ENCODE measurements at regions not wholly inside any gene's neighbourhood (a gene's known extent, or its start where the extent isn't known, plus 50 kb on each side); places are given as distances from the start of the nearest gene placed in this dataset.

GRCh38 chr15:98076021-98076816, 115.7 kb downstream of the ARRDC4 start:
- TF ChIP-seq CSRNP3 (CRISPR knock-in tag; IDR thresholded peaks at IDR 0.05) = no peak
- no peak for TF ChIP-seq CSDC2 (CRISPR knock-in tag; IDR thresholded peaks at IDR 0.05)
- TF ChIP-seq ZC3H10 (CRISPR knock-in tag; IDR thresholded peaks at IDR 0.05) = no peak
- TF ChIP-seq ZNF70 (CRISPR knock-in tag; IDR thresholded peaks at IDR 0.05) = no peak
- TF ChIP-seq CREB5 (CRISPR knock-in tag; IDR thresholded peaks at IDR 0.05; ENCODE audit: low read depth) = no peak
- no peak for TF ChIP-seq SNAI2 (CRISPR knock-in tag; IDR thresholded peaks at IDR 0.05)
- TF ChIP-seq GLIS3 (CRISPR knock-in tag; IDR thresholded peaks at IDR 0.05) = no peak
- no peak for TF ChIP-seq ZFP3 (CRISPR knock-in tag; IDR thresholded peaks at IDR 0.05)
- TF ChIP-seq BACH2 (CRISPR knock-in tag; IDR thresholded peaks at IDR 0.05; ENCODE audit: borderline replicate concordance) = no peak
- TF ChIP-seq TSHZ2 (CRISPR knock-in tag; IDR thresholded peaks at IDR 0.05) = no peak
- no peak for TF ChIP-seq ISL1 (CRISPR knock-in tag; IDR thresholded peaks at IDR 0.05)
- no peak for ATAC-seq

GRCh38 chr15:98077186-98077585, 116.7 kb downstream of the ARRDC4 start:
- ATAC-seq = no peak
- no peak for TF ChIP-seq RARB (CRISPR knock-in tag; IDR thresholded peaks at IDR 0.05)
- TF ChIP-seq ZFP30 (CRISPR knock-in tag; IDR thresholded peaks at IDR 0.05) = no peak

GRCh38 chr15:98080791-98081190, 120.3 kb downstream of the ARRDC4 start:
- TF ChIP-seq POU6F1 (CRISPR knock-in tag; IDR thresholded peaks at IDR 0.05; ENCODE audit: borderline replicate concordance, low read depth) (no peak), TCF4 (CRISPR knock-in tag; IDR thresholded peaks at IDR 0.05; ENCODE audit: borderline replicate concordance) (no peak), PATZ1 (CRISPR knock-in tag; IDR thresholded peaks at IDR 0.05; ENCODE audit: borderline replicate concordance) (no peak), ESRRG (CRISPR knock-in tag; IDR thresholded peaks at IDR 0.05) (no peak), ZFP30 (CRISPR knock-in tag; IDR thresholded peaks at IDR 0.05) (no peak), GLIS3 (CRISPR knock-in tag; IDR thresholded peaks at IDR 0.05) (no peak), BACH2 (CRISPR knock-in tag; IDR thresholded peaks at IDR 0.05; ENCODE audit: borderline replicate concordance) (no peak), ZNF70 (CRISPR knock-in tag; IDR thresholded peaks at IDR 0.05) (no peak), ZNF8 (CRISPR knock-in tag; IDR thresholded peaks at IDR 0.05) (no peak), CSRNP3 (CRISPR knock-in tag; IDR thresholded peaks at IDR 0.05) (no peak), PPARA (CRISPR knock-in tag; IDR thresholded peaks at IDR 0.05; ENCODE audit: borderline replicate concordance) (no peak), ZFP3 (CRISPR knock-in tag; IDR thresholded peaks at IDR 0.05) (no peak), OSR1 (CRISPR knock-in tag; IDR thresholded peaks at IDR 0.05) (no peak), TSHZ2 (CRISPR knock-in tag; IDR thresholded peaks at IDR 0.05) (no peak), CREB5 (CRISPR knock-in tag; IDR thresholded peaks at IDR 0.05; ENCODE audit: low read depth) (no peak), ZC3H10 (CRISPR knock-in tag; IDR thresholded peaks at IDR 0.05) (no peak), TOX (CRISPR knock-in tag; IDR thresholded peaks at IDR 0.05; ENCODE audit: borderline replicate concordance) (no peak)
- ATAC-seq = no peak
